Neural cell (in vitro differentiated cells): ENCODE measurements at regions not wholly inside any gene's neighbourhood (a gene's known extent, or its start where the extent isn't known, plus 50 kb on each side); places are given as distances from the start of the nearest gene placed in this dataset.

Source experiments
- EZH2 ChIP-seq: fragments of 200-600, 300-800 bp; shearing (Covaris generic), sonication (generic); IDR thresholded peaks from 2 replicates; pipeline ENCODE4 v1.6.1; 2014; ENCODE audit warnings: antibody characterized with exemption, low read length, borderline replicate concordance, mild to moderate bottlenecking; ENCODE audit not compliant: insufficient read depth, poor library complexity, severe bottlenecking
- POLR2AphosphoS5 ChIP-seq: IDR thresholded peaks from 2 replicates; pipeline ENCODE4 v1.6.1; 2012
- TAF1 ChIP-seq: IDR thresholded peaks from 2 replicates; pipeline ENCODE4 v1.6.1; 2012; ENCODE audit warnings: low read depth
- TF ChIP-seq, protein P1 (sequence below): fragments of 450-650 bp; IDR thresholded peaks from 2 replicates; pipeline ENCODE4 v1.5.1; 2014; ENCODE audit warnings: antibody characterized with exemption, mild to moderate bottlenecking, moderate library complexity; ENCODE audit not compliant: poor library complexity, severe bottlenecking

DNA sequence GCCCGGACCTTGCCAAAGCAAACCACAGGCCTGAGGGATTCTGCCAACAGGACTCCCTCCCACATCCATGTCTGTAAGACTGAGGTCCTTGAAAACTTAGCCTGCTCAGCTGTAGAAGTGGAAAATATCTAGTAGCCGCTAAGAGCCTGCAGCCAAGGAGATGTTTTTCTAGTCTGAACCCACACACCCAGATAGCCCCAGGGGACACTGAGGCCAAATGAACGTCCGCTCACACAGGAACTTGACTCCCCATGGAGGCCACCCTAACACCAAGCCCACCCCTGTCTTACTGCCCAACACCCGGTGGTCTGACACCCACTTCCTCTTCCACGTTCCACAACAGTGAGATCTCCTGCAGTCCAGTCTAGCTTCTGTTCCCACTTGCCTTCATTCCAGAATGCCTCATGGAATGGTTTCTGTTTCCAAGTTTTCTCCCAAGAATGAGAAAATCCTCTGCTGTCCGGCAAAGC is 174.8 kb downstream of the PLPP3 start:
- TF ChIP-seq TAF1 (no peak), POLR2AphosphoS5 (no peak), EZH2 (no peak)
- TF ChIP-seq, protein P1, sequence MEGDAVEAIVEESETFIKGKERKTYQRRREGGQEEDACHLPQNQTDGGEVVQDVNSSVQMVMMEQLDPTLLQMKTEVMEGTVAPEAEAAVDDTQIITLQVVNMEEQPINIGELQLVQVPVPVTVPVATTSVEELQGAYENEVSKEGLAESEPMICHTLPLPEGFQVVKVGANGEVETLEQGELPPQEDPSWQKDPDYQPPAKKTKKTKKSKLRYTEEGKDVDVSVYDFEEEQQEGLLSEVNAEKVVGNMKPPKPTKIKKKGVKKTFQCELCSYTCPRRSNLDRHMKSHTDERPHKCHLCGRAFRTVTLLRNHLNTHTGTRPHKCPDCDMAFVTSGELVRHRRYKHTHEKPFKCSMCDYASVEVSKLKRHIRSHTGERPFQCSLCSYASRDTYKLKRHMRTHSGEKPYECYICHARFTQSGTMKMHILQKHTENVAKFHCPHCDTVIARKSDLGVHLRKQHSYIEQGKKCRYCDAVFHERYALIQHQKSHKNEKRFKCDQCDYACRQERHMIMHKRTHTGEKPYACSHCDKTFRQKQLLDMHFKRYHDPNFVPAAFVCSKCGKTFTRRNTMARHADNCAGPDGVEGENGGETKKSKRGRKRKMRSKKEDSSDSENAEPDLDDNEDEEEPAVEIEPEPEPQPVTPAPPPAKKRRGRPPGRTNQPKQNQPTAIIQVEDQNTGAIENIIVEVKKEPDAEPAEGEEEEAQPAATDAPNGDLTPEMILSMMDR = no peak
